MV-4-11 (cell line): ENCODE measurements at regions not wholly inside any gene's neighbourhood (a gene's known extent, or its start where the extent isn't known, plus 50 kb on each side); places are given as distances from the start of the nearest gene placed in this dataset.
"Not testable (repeated sequence)": the region's sequence is repeated elsewhere in the genome, so short reads cannot be mapped to it uniquely, and the experiment has no call there.

Experiments used
- DNase-seq: peaks from one replicate; lab custom pipeline; 2025; lab: John Stamatoyannopoulos, UW

- DNase-seq, result no peak
These were observed 55.2 kb upstream of the MDM1 start for GRCh38 chr12:68387338-68387737.

DNA sequence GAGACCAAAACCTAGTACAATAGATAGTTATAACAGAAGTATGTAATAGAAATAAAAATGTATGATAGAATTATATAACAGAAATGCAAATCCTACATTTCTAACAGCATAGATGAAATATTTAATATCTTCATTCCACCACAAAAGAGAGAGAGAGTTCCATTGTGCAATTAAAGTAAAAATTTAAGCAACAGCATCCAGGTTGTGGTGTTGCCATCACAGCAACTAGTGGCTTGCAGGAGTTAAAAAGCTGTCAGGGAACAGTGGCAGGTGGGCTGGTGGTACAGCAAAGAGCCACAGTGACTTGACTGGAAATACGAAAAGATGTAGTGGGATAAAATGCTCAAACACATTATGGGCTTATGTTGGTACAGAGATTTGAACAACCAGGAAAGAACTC lies 57.1 kb upstream of the MDM1 start:
- DNase-seq, result no peak

DNA sequence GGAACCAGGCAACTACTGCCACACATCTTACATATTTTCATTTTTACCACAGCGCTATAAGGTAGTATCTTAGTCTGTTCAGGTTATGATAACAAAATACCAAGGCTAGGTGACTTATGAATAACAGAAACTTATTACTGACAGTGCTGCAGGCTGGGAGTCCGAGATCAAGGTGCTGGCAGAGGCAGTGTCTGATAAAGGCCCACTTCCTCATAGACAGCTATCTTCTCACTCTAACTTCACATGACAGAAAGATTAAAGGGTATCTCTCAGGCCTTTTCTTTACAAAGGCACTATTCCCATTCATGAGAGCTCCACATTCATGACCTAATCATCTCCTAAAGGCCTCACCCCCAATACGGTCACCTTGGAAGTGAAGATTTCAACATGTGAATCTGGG lies 59.8 kb upstream of the MDM1 start:
- DNase-seq, result no peak

- no peak for DNase-seq
These were observed 60.2 kb upstream of the MDM1 start for GRCh38 chr12:68392376-68392775.

DNA sequence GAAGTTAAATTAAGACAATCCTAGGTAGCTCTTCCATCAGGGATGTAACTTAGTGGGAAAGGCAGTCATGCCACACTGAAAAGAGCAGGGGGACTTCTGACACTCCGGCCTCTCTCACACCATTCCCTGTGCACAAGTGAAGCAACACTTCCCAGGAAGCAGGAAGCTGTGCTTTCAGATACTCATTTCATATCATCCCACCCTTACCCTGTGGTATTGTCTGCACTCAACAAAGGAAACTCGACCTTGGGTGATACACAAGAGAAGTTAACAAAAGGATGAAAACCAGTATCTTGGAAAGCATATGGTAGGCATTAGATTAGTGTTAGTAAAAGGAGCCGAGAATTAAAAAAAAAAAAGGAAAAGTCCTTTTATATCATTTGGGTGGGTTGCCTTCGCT lies 61.3 kb upstream of the MDM1 start:
- DNase-seq, result no peak

DNA sequence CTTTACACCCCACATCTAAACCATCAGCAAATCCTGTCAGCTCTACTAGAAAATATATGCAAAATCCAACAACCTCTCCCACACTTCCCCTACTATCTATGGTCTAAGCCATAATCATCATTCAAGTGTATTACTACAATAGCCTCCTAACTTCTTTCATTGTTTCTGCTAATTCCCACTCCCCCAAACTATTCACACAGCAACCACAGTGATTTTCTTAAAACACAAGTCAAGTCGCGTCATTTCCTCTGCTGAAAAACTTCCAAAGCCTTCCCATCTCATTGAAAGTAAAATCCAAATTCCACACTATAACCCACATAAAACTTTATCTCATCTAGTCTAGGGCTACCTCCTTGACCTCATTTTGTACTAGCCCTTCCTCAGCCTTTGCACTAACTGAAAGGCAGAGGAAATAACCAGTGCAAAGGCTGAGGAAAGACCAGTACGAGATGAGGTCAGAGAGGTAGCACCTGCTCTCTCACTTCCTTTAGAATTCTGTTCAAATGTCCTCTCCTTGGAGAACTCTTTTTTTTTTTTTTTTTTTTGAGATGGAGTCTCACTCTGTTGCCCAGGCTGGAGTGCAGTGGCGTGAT lies 65.5 kb upstream of the MDM1 start:
- no peak for DNase-seq

- DNase-seq, result not testable (repeated sequence)
These were observed 66.5 kb upstream of the MDM1 start for GRCh38 chr12:68398689-68399088.

GRCh38 chr12:68400226-68400829 lies 68.2 kb upstream of the MDM1 start:
- DNase-seq, result no peak

DNA sequence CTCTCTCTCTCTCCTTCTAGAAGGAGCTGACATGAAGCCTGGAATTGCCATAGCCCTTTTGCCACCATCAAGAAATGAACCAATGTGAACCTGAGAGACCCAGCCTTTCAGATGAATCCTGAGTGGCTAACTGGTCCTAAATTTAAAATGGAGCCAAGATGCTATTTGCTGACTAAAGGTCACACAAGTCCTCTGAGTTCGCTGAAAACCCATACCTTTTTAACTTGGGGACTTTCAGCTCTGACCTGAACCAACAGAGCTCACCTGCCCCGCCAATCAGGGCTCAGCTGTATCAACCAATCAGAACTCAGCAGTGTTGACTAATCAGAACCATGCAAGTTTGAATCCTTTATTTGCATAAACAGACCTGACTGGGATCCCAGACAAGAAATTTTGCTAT lies 70.3 kb upstream of the MDM1 start:
- no peak for DNase-seq

- no peak for DNase-seq
These were observed 71.1 kb upstream of the MDM1 start for GRCh38 chr12:68403296-68403695.

DNA sequence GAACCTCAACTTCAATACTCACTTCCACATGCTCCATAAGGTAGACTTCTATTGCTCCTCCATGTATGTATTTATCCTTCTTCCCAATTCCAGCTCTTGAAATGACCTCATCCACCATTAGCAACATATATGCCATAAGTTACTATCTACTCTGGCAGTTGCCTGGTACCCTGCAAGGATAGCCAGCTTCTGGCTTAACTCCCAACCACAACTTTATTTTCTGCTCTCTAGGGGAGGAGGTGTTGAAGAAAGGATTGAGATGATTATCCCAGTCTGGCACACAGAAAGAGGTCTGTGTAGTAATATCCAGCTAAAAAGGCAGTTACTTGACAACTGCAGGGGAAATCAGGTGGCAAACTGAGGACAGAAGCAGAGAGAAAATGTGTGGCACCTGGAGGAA lies 71.5 kb upstream of the MDM1 start:
- DNase-seq, result no peak

DNA sequence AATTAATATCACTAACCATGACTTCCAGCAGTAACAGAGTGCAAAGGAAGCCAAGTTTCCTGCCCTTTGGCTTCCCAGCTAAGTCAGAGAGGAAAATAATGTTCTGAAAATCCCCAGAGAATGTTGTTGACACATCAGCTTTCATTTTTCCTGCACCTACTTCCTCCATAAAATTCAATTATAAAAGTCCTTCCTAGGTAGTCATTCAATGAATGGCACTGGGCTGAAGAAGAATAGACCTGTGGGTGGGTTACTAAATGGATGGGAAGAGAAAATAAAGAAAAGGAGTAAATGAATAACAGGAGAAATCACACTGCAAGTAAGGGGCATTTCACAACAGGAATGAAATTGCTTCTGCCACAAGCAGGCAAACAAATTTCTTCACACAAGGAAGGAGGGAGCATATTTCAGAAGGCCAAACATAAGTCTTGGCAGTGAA lies 73.2 kb upstream of the MDM1 start:
- no peak for DNase-seq

- DNase-seq, result no peak
These were observed 74.0 kb upstream of the MDM1 start for GRCh38 chr12:68406134-68406576.

- no peak for DNase-seq
These were observed 74.7 kb upstream of the MDM1 start for GRCh38 chr12:68406911-68407310.

DNA sequence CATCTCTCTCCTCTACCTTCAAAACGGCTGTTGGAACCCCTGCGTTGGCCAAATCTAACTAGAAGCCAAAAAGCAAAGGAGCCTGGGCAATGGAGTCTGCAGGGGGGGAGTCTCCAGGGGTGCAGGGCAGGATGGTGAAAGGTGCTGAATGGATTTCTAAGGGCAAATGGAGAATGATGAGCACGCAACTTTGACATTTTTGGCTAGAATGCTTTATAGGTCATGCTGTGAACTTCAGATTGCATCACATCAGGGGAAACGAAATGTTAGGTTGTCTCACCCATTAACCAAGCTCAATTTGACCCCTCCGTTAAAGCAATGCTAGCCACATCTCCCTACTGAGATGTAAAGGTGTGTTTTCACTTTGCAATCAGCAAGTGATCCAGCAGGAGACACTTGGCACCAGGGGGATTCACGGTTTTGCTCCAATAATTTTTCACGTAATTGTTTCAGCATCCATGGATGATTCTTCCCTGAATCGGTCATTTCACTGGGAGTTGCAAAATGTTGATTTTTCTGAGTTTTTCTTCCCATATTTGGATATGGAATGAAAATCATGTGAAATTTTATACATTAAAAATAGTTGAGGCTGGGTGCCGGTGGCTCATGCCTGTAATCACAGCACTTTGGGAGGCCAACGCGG lies 78.0 kb upstream of the MDM1 start:
- no peak for DNase-seq

- no peak for DNase-seq
These were observed 79.2 kb upstream of the MDM1 start for GRCh38 chr12:68411371-68411770.

DNA sequence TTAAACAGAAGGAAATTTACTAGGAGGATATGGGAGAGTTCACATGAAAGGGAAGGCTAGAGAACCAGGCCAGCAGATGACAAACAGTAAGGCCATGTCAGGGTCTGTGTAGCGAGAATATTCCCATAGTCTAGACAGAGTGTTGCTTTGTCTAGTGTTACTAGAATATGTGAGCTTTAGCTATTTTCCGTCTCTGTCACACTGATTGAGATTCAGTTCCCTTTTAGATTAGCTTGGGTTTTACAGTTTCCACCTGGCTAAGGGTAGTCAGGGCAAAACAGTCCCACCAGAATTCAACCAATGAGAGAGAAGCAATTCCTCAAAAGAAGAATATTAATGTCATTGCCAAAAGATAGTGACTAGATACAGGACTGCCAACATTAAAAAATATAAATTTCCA lies 82.8 kb upstream of the MDM1 start:
- no peak for DNase-seq

- no peak for DNase-seq
These were observed 84.2 kb upstream of the MDM1 start for GRCh38 chr12:68416350-68416749.

DNA sequence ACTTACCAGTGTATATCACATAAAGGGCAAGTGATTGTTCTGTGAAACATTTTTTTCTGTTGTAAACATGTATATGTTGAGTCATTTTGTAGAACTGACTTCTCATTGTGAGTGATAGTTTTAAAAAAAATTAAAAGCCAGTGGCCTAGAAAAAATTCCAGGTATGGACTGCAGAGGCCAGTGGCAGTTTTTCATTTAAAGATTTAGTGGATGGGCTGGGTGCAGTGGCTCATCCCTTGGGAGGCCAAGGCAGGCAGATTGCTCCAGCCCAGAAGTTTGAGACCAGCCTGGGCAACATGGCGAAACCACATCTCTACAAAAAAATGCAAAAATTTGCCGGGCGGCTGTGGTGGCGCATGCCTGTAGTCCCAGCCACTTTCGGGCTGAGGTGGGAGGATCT lies 84.7 kb upstream of the MDM1 start:
- DNase-seq, result no peak

DNA sequence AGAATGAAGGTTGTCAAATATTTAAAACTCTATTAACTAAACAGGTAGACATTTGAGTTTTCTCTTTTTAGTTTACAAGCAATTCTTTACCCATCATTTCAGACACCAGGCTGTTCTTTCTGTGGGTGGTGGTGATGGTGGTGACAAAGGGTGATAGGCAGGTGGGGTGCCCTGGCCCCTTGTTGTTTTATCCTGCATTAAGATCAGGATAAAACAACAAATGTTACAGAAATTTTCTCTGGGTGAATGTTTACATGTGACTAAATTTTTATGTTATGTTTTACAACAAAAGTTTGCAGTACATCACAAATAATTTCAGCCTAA lies 85.9 kb upstream of the MDM1 start:
- DNase-seq, result no peak

DNA sequence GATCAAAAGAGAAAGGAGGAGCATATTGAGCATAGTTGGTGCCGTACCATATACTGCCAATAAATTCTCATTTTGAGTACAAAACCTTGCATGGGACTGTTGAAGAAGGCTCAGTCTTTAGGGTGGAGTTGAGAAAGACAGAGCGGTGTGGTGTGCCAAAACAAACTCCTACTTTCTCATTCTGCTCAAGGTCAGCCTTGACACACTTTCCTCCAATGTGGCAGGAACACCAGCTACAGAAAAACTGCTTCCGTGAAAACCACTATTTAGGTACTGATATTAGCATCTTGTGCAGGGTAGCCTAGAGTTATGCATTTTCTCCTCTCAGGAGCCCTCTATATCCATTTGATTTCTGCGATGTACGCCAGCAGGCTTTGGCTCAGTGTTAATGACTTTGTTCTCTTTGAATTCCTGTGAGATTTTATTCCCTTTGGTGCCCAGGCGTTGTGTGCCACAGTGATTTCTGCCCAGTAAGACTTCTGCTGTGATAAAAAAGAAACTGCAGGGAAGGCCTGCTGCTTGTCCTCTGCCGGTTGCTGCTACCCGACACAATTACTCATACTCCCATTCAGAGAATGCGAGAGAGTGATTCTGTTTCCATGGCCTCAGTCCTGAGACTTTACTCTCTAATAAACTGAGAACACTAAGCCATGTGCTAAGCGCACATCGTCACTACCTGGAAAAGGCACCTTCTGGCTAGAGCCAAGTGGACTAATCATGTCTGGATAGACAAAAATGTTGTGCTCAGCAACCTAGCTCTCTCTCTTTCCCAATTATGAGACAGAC lies 88.3 kb upstream of the MDM1 start:
- DNase-seq, result no peak

- no peak for DNase-seq
These were observed 90.0 kb upstream of the MDM1 start for GRCh38 chr12:68422159-68422558.

DNA sequence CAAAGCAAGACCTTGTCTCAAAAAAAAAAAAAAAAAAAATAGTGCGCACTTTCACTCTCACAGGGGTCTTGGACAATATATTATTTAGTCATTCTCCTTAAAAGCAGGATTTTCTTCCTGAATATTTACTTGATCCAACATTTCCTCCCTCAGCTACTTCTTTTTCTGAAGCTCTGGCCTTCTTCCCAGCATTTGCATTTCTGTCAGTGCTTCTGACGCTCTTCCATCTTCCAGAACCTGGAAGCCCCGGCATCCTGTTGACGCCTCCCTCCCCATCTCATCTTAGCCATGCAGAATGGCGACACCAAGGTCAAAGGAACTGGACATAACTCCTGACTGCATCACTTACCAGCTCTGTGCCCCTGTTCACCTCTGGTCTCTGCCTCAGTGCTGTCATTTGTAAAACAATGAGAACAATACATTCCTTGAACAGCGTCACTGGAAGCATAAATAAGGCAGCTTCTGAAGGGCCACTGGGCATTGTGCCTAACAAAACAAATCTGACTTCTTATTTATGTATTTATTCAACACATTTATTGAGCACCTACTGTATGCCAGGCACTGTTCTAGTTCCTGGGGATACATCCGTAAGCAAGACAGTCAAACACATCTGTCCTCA lies 90.9 kb upstream of the MDM1 start:
- DNase-seq, result no peak
